ENCODE measurements at regions not wholly inside any gene's neighbourhood (a gene's known extent, or its start where the extent isn't known, plus 50 kb on each side); places are given as distances from the start of the nearest gene placed in this dataset.

DNA sequence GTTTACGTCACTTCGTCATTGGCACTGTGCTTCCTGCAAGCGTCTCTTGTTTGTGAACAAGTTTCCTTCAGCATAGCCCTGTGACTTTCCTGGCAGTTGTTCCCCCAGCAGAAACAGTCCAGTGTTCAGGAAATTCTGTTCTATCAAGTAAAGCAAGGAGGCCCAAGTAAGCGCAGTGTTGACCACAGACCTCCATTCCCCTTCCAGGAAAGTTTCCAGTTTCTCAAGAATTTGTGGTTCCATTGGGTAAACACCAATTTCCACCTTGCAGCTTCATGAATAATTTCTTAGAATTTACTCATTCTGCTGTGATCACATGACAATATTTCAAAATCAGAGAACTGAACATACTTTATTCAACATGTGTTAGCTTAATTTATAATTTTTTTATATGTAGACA is 88.5 kb upstream of the ETV3 start:
- TF ChIP-seq, protein P1, sequence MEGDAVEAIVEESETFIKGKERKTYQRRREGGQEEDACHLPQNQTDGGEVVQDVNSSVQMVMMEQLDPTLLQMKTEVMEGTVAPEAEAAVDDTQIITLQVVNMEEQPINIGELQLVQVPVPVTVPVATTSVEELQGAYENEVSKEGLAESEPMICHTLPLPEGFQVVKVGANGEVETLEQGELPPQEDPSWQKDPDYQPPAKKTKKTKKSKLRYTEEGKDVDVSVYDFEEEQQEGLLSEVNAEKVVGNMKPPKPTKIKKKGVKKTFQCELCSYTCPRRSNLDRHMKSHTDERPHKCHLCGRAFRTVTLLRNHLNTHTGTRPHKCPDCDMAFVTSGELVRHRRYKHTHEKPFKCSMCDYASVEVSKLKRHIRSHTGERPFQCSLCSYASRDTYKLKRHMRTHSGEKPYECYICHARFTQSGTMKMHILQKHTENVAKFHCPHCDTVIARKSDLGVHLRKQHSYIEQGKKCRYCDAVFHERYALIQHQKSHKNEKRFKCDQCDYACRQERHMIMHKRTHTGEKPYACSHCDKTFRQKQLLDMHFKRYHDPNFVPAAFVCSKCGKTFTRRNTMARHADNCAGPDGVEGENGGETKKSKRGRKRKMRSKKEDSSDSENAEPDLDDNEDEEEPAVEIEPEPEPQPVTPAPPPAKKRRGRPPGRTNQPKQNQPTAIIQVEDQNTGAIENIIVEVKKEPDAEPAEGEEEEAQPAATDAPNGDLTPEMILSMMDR (IDR thresholded peaks at IDR 0.05): no peak
- TF ChIP-seq POLR2A (IDR thresholded peaks at IDR 0.05) (no peak), EP300 (IDR thresholded peaks at IDR 0.05) (no peak)
